Fibroblast of skin of back (primary cell): ENCODE measurements at regions not wholly inside any gene's neighbourhood (a gene's known extent, or its start where the extent isn't known, plus 50 kb on each side); places are given as distances from the start of the nearest gene placed in this dataset.
"Not testable (repeated sequence)": the region's sequence is repeated elsewhere in the genome, so short reads cannot be mapped to it uniquely, and the experiment has no call there.

ENCODE experiments used
- DNase-seq: peaks from one replicate; pipeline ENCODE4 v3.0.0-alpha.2; 2013

- no peak for DNase-seq
These were observed 434.6 kb upstream of the DDX18 start for GRCh38 chr2:117379928-117380327.

DNA sequence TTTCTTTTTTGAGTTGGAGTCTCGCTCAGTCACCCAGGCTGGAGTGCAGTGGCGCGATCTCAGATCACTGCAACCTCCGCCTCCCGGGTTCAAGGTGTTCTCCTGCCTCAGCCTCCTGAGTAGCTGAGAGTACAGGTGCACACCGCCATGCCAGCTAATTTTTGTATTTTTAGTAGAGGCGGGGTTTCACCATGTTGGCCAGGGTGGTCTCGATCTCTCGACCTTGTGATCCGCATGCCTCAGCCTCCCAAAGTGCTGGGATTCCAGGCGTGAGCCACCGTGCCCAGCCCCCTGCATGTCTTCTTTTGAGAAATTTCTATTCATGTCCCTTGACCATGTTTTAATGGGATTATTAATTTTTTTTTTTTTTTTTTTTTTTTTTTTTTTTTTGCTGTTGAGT, 430.5 kb upstream of the DDX18 start:
- DNase-seq, result not testable (repeated sequence)

DNA sequence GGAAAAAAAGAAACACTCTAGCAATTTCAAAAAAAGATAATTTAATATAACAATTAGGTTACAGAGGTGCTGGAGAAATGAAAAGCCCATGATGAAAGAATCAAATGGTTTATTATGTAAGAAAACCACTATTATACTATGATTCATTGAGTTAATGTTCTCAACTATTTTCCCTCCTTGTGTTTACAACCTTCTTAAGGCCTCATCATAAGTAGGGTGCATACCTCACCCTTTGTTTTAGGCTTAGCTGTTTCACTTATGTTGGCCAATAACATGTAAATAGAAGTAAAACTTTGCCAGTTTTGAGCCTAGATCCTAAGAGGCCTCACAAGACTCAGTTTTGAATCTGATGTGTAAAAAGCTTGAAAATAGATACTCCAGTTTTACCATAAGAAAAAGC, 418.3 kb upstream of the DDX18 start:
- no peak for DNase-seq

GRCh38 chr2:117401582-117401981, 412.9 kb upstream of the DDX18 start:
- no peak for DNase-seq

DNA sequence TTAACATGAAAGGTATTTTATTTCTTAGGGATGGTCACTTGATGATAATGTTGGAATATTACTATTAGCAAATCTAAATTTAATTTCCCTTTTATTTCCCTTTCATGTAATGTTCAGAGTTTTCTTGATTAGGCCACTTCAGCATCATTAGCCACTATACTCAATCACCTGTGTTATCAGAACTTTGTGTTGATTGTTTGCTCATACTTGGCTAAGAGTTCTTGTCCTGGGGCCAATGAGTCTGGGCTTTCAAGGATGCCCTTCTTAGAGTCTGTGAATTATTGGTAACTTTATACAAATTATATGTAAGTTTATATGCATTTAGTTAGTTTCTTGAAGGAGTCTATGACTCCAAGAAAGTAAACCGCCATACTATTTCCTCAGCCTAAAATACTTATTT, 408.0 kb upstream of the DDX18 start:
- no peak for DNase-seq

DNA sequence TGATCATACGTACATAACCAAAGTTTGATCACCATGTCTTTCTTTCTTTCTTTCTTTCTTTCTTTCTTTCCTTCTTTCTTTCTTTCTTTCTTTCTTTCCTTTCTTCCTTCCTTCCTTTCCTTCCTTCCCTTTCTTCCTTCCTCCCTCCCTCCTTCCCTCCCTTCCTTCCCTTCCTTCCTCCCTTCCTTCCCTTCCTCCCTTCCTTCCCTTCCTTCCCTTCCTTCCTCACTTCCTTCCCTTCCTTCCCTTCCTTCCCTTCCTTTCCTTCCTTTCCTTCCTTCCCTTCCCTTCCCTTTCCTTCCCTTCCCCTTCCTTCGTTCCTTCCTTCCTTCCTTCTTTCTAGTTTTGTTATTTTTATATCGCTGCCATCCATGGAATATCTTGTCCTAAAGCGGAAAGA, 406.7 kb upstream of the DDX18 start:
- DNase-seq, result no peak

DNA sequence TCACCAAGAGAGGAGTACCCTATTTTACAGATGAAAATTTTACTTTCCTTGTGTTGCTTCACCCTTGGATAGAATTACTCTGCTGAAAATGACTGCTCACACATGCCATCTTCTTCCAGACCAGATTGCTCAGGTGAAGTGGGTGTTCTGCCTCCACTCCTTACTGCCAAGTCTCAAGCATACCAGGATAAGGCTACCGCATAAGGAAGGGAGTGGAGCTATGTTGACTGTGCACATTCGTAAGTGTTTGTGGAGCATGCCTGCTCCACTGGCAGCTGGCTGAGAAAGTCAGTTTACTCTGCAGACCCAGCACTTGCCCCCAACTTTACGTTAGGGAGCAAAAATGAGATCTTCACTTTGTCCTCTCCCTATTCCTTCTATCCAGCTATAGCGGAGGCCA, 405.0 kb upstream of the DDX18 start:
- no peak for DNase-seq

DNA sequence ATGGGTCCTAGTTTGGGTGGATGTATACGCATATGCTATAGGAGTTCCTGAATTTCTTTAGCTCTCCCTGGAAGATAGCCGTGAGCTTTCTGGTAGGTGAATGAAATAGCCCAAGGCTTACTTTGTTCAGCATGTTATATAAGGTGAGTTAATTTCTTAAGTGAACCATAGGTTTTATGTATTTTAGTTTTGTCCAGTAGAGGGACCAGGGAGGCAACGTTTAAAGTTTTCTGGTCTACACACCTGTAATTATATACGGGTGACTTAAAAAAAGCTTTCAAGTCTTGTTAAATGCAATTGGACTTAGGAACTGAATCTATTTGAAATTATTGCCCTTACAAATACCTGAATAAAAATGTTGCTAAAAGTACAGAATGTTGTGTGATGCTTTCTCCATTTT, 402.5 kb upstream of the DDX18 start:
- no peak for DNase-seq

DNA sequence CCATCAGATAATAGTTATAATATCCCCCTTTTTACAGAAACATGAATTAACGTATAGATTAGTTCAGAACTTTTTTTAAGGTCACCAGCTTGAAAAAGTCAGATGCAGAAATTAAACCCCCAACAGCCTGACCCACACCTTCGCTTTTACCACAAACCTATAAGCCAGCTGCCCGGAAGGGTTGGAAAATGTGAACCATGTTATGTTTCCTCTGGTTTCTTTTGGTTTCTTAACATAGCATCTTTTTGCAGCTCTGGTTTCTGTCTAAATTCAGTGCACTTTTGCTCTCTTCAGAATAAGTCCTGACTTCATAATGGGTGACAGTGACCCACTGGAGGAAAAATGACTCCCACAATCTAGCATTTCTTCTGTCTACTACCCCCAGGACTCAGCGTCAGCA, 381.7 kb upstream of the DDX18 start:
- no peak for DNase-seq

- DNase-seq, result no peak
These were observed 377.8 kb upstream of the DDX18 start for GRCh38 chr2:117436697-117437096.

DNA sequence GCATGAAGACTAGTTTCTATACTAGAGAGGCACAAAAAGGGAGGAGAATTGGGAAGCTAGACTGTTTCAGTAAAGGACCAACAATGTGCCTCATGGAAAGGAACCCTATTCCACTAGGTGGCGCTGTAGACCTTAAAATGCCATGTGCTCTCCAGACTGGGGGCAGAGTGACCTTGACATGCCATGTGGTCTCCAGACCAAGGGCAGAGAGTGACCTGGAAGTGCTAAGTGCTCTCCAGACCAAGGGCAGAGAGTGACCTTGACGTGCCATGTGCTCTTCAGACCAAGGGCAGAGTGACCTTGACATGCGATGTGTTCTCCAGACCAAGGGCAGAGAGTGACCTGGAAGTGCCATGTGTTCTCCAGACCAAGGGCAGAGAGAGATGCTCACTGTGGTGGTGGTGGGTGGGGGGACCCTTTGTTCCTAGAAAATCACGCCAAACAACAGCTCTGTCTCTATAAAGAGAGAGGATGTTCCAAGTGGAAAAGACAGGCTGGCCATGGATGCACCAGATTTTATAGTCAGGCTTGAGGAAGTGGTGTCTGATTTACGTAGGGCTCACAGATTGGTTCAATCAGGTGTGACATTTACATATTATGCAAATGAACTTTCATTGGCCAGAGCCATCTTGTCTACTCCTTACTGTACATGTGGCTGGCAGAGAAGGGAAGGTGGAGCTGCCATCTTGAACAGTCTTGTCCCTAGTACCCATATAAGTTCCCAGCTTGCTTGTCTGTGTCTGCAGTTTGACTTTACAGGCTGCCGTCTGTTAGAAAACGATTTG, 344.0 kb upstream of the DDX18 start:
- no peak for DNase-seq

DNA sequence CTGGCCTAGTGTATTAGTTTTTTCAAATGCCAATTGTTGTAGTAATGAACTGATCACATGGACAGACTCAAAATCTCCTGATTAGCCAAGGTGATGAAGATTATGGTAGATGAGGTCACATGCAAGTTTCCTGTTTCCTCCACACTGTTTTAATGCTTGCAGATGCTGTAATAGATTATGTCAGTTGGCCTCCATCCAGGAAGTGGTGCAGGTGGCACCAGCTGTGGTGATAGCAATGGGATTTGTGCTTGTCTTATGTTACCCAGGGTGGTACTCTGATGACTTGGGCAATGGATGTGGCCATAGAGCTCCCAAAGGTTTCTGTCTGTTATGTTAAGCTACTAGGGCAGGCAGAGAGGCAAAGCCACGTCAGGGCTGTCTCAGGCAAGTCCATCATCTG, 332.9 kb upstream of the DDX18 start:
- DNase-seq, result no peak

GRCh38 chr2:117485588-117485987, 328.9 kb upstream of the DDX18 start:
- DNase-seq, result no peak

GRCh38 chr2:117486081-117486480, 328.4 kb upstream of the DDX18 start:
- DNase-seq, result no peak

DNA sequence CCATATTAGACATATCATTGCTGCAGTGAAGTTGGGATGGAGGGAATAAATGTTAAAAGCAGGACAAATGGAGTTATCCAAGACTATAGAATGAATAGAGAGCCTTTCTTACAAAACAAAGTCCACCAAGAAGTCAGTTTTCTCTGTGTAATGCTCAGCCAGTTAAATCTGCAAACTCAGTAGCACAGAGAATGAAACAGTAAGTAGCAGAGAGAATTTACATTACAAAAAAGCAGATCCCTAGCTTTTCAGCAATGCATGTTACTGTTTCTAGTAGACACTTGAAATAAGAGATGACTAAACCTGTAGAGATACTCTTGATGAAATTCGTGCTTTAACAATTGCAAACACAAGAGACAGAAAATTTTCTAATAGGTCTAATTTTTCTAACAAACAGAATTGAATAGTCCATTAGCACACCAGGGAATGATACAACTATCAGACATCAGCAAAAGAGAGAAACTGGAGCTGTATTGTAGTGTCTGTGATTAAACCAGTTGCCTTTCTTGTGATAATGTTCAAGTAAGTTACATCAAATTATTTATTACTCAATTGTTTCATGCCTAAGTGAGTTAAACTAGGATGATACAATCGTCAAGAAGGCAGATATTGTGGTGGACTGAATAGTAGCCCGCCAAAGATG, 322.2 kb upstream of the DDX18 start:
- DNase-seq, result no peak

DNA sequence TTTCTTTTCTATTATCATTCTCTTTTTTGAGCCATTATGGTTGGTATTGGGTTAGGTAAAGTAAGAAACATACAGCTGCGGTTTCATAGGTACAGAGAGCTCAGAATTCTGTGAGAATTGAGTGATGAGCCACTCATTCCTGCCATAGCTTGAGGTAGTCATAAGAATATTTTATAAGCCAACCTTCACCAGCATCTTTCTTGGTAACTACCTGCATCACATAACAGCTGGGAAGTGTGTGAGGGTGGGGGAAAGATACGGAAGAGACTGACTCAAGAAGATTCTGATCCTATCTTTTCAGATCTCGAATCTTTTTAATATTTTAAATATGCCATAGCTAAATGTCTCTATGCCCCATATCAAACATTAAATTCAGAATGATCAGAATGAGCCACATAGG, 313.8 kb upstream of the DDX18 start:
- no peak for DNase-seq

DNA sequence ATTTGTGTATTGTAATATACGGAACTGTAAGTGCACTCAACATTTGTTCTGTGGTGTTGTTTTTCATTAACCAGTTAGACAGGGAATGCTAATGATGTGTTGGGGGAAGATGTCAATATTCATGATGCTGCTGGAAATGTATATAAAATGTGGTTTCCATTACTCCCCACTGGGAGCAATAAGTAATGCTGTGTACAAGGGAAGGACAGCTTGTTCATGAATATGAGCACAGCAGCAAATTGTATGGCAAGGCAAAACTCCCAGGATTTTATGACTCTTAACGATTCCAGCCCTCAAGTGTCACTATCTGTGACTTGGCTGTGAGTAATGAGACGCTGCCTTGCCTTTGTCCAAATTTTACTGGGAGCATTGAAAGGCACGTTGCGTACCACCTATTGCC, 312.4 kb upstream of the DDX18 start:
- no peak for DNase-seq

DNA sequence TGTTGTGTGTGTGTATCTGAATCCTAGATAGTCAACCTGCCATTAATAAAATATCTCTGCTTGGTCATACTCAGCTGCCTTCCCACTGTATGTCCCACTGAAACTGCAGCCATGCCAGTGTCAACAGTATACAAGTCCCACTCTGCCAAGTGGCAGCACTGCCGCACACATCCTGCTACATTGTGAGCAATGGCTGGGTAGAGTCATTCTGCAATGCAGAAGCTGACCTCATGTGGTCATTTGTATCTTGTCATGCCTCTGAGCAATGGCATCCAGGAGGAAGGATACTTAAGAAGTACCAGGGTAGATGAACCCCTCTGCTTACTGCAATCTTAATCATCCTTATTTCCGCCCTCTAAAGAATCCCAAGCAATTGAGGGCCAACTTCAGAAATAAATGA, 302.2 kb upstream of the DDX18 start:
- DNase-seq, result no peak

GRCh38 chr2:117514371-117514770, 300.1 kb upstream of the DDX18 start:
- no peak for DNase-seq

- no peak for DNase-seq
These were observed 295.3 kb upstream of the DDX18 start for GRCh38 chr2:117519238-117519637.

GRCh38 chr2:117519721-117520120, 294.8 kb upstream of the DDX18 start:
- DNase-seq, result no peak

- DNase-seq, result no peak
These were observed 291.2 kb upstream of the DDX18 start for GRCh38 chr2:117523267-117523666.

- DNase-seq, result no peak
These were observed 290.7 kb upstream of the DDX18 start for GRCh38 chr2:117523711-117524238.

DNA sequence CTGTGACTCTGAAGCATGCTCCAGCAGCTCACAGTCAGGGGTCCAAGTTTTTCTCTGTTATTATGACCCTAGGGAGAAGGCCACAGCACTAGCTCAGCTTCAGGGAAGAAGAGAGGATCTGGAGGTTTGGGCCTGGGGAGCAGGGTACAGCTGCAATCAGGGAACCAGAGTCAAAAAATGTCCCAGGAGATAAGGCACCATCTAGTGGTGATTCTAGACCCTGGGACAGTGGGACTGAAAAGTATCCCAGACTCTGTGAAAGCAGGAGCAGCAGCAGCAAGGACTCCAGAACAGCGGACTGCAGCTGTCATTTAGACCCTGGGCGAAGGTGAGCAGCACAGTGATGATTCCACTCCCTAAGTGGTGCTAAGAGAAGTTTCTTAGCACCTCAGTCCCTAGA, 278.4 kb upstream of the DDX18 start:
- no peak for DNase-seq
